G401.6 (cell line): ENCODE measurements at regions not wholly inside any gene's neighbourhood (a gene's known extent, or its start where the extent isn't known, plus 50 kb on each side); places are given as distances from the start of the nearest gene placed in this dataset.
"Not testable (repeated sequence)": the region's sequence is repeated elsewhere in the genome, so short reads cannot be mapped to it uniquely, and the experiment has no call there.

Experiments used
- FAIRE-seq: peaks from 2 replicates; lab custom pipeline; 2012; peaks lifted over from hg19 to GRCh38; lab: Jason Lieb, UNC

GRCh38 chr4:60368986-60369385, 831.1 kb upstream of the ADGRL3 start:
- FAIRE-seq, result no peak

- FAIRE-seq, result no peak
Measured at GRCh38 chr4:60378010-60378409, 822.1 kb upstream of the ADGRL3 start.

- no peak for FAIRE-seq
Measured at GRCh38 chr4:60384516-60384915, 815.6 kb upstream of the ADGRL3 start.

- FAIRE-seq, result no peak
Measured at GRCh38 chr4:60389633-60390032, 810.5 kb upstream of the ADGRL3 start.

GRCh38 chr4:60396341-60397049, 803.6 kb upstream of the ADGRL3 start:
- FAIRE-seq, result no peak

- FAIRE-seq, result no peak
Measured at GRCh38 chr4:60400593-60400992, 799.5 kb upstream of the ADGRL3 start.

GRCh38 chr4:60404027-60404426, 796.1 kb upstream of the ADGRL3 start:
- FAIRE-seq, result no peak

GRCh38 chr4:60422439-60422838, 777.7 kb upstream of the ADGRL3 start:
- no peak for FAIRE-seq

GRCh38 chr4:60423573-60424184, 776.4 kb upstream of the ADGRL3 start:
- FAIRE-seq, result not testable (repeated sequence)

GRCh38 chr4:60432911-60433310, 767.2 kb upstream of the ADGRL3 start:
- no peak for FAIRE-seq

- no peak for FAIRE-seq
Measured at GRCh38 chr4:60443068-60443467, 757.1 kb upstream of the ADGRL3 start.

GRCh38 chr4:60443796-60444195, 756.3 kb upstream of the ADGRL3 start:
- FAIRE-seq, result no peak

- no peak for FAIRE-seq
Measured at GRCh38 chr4:60450054-60450453, 750.1 kb upstream of the ADGRL3 start.

- FAIRE-seq, result no peak
Measured at GRCh38 chr4:60452266-60452665, 747.9 kb upstream of the ADGRL3 start.

GRCh38 chr4:60455380-60455779, 744.7 kb upstream of the ADGRL3 start:
- no peak for FAIRE-seq

- no peak for FAIRE-seq
Measured at GRCh38 chr4:60461551-60461950, 738.6 kb upstream of the ADGRL3 start.

GRCh38 chr4:60463857-60464502, 736.1 kb upstream of the ADGRL3 start:
- no peak for FAIRE-seq

- FAIRE-seq, result no peak
Measured at GRCh38 chr4:60482921-60483351, 717.2 kb upstream of the ADGRL3 start.

- no peak for FAIRE-seq
Measured at GRCh38 chr4:60485276-60485675, 714.9 kb upstream of the ADGRL3 start.

GRCh38 chr4:60487118-60487761, 712.9 kb upstream of the ADGRL3 start:
- not testable (repeated sequence) for FAIRE-seq

GRCh38 chr4:60500810-60501209, 699.3 kb upstream of the ADGRL3 start:
- FAIRE-seq, result no peak

GRCh38 chr4:60502733-60503132, 697.4 kb upstream of the ADGRL3 start:
- no peak for FAIRE-seq

- FAIRE-seq, result no peak
Measured at GRCh38 chr4:60506061-60506460, 694.1 kb upstream of the ADGRL3 start.
